Large intestine (tissue), 3 donors: ENCODE measurements at regions not wholly inside any gene's neighbourhood (a gene's known extent, or its start where the extent isn't known, plus 50 kb on each side); places are given as distances from the start of the nearest gene placed in this dataset.
"Not testable (repeated sequence)": the region's sequence is repeated elsewhere in the genome, so short reads cannot be mapped to it uniquely, and the experiment has no call there.

ENCODE experiments used
- DNase-seq, 2 donors: peaks; one replicate each; pipeline versions ENCODE4 v3.0.0 to v3.0.0-alpha.2; 2013
- H3K27ac ChIP-seq: one replicate; pipeline ENCODE4 v1.5.1; 2013; ENCODE audit warnings: low read length
- H3K27me3 ChIP-seq: 2 replicates; pipeline ENCODE4 v1.6.1; 2013; ENCODE audit warnings: low read length; ENCODE audit not compliant: control insufficient read depth, insufficient read depth
- H3K36me3 ChIP-seq: 2 replicates; pipeline ENCODE4 v1.6.1; 2013; ENCODE audit warnings: low read length; ENCODE audit not compliant: control insufficient read depth, insufficient read depth
- H3K4me1 ChIP-seq: one replicate; pipeline ENCODE4 v1.6.1; 2013; ENCODE audit warnings: low read length; ENCODE audit not compliant: control insufficient read depth, insufficient read depth
- H3K4me3 ChIP-seq: one replicate; pipeline ENCODE4 v1.5.1; 2013; ENCODE audit warnings: low read length
- H3K9me3 ChIP-seq: one replicate; pipeline ENCODE4 v1.6.1; 2013; ENCODE audit warnings: mild to moderate bottlenecking, low read depth, low read length, moderate library complexity; ENCODE audit not compliant: control insufficient read depth
- WGBS: methylation state at CpG from one replicate; pipeline ENCODE4 v1.1.5; 2013; ENCODE audit warnings: low lambda C conversion rate; ENCODE audit not compliant: insufficient coverage; 5-methylcytosine and 5-hydroxymethylcytosine counted together

GRCh38 chr16:8137606-8138005 lies 452.7 kb downstream of the TMEM114 start:
- 82% methylated on average over 4 of the region's 8 CpGs for WGBS
- H3K27ac ChIP-seq, result no peak overlapping the region
- H3K4me3 ChIP-seq, result no peak overlapping the region
- no peaks in the 10 kb centered on the region for H3K4me1 ChIP-seq
- DNase-seq, result no peak
- no peaks in the 10 kb centered on the region for H3K9me3 ChIP-seq
- H3K36me3 ChIP-seq, result no peaks in the 10 kb centered on the region
- no peaks in the 10 kb centered on the region for H3K27me3 ChIP-seq

DNA sequence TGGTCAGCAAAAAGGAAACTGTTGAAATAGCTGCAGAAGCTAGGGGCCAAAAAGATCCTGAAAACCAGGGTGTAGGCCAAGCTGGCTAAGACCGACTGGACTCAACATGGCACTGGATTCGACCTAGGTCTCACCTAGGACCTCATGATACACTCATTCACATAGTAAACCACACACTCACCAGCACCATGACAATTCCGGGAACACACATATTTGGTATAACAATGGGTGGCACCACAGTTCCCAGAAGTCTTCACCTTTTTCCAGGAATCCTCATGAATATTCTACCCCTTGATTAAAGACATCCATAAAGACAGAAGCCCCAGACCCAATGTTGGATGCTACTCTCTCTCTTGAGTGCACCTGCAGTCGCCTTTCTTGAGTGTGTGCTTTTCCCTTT lies 460.1 kb downstream of the TMEM114 start:
- no CpG with 5 or more reads among the region's 4 CpGs for WGBS
- no peak overlapping the region for H3K27ac ChIP-seq
- H3K4me3 ChIP-seq, result no peak overlapping the region
- H3K27me3 ChIP-seq, result no peaks in the 10 kb centered on the region
- no peaks in the 10 kb centered on the region for H3K9me3 ChIP-seq
- H3K4me1 ChIP-seq, result no peaks in the 10 kb centered on the region
- no peaks in the 10 kb centered on the region for H3K36me3 ChIP-seq
- no peak for DNase-seq

DNA sequence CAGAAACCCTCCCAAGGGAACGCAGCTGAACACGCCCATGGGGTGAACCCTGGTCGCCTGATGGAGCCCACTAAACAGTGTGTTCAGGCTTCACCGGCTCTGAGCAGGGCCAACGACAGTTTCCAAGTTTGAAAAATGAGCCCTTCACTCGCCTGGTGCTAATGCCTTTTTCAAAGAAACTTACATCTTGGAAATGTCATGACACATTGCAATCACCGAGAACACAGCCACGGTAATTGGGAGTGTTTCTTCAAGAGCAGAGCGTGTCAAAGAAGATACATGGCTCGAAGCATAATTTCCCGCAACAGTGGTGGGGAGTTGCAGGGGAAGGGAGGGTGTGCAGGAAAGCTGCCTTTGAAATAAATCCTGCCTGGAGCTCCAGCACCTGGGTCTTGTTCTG lies 463.2 kb downstream of the TMEM114 start:
- H3K4me1 ChIP-seq, result no peaks in the 10 kb centered on the region
- no peaks in the 10 kb centered on the region for H3K9me3 ChIP-seq
- no peak overlapping the region for H3K4me3 ChIP-seq
- no peaks in the 10 kb centered on the region for H3K27me3 ChIP-seq
- H3K36me3 ChIP-seq, result no peaks in the 10 kb centered on the region
- no peak for DNase-seq
- H3K27ac ChIP-seq, result no peak overlapping the region
- no CpG with 5 or more reads among the region's 11 CpGs for WGBS

GRCh38 chr16:8126313-8126712 lies 464.0 kb downstream of the TMEM114 start:
- 100% methylated on average over 1 of the region's 3 CpGs for WGBS
- H3K27me3 ChIP-seq, result no peaks in the 10 kb centered on the region
- no peaks in the 10 kb centered on the region for H3K36me3 ChIP-seq
- H3K9me3 ChIP-seq, result no peaks in the 10 kb centered on the region
- H3K27ac ChIP-seq, result no peak overlapping the region
- H3K4me3 ChIP-seq, result no peak overlapping the region
- H3K4me1 ChIP-seq, result no peaks in the 10 kb centered on the region
- no peak for DNase-seq

DNA sequence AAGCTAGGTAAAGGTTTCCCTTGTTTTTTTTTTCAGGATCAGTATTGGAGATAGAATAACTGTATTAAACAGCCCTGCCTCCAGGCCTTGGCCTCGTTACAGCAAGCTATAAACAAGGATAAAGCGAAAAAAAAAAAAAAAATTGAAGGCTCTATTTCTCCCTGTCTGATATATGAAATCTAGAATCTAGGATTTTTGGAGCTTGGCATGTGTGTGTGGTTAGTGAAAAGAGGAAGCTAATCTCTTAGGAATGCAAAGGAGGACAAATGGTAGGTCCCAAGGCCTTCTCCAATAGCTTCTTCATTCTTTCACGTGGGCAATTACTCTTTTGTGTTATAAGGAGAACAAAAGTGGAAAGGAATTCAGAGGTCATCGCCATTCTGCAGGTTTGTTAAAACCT lies 470.3 kb downstream of the TMEM114 start:
- Histone ChIP-seq H3K4me3 (no peak overlapping the region), H3K36me3 (no peaks in the 10 kb centered on the region), H3K9me3 (no peaks in the 10 kb centered on the region), H3K27me3 (no peaks in the 10 kb centered on the region), H3K4me1 (no peaks in the 10 kb centered on the region), H3K27ac (no peak overlapping the region)
- no CpG with 5 or more reads among the region's 4 CpGs for WGBS
- no peak for DNase-seq

DNA sequence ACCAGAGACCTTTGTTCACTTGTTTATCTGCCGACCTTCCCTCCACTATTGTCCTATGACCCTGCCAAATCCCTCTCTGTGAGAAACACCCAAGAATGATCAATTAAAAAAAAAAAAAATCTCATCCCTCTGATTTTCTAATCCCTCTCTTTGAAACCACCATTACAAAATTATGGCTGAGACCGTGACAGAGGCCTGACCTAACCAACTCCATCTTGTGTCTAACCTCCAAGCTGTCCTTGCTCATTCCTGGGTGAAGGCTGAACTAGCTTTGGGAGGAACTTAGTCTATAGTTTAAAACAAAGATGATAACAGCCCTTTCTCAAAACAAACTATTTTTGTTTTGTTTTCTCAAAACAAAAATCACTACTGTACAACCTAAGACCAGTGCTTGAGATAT lies 474.5 kb downstream of the TMEM114 start:
- no peaks in the 10 kb centered on the region for H3K4me1 ChIP-seq
- peaks cover 3% of the 10 kb centered on the region for H3K9me3 ChIP-seq
- no CpG with 5 or more reads among the region's 2 CpGs for WGBS
- no peaks in the 10 kb centered on the region for H3K36me3 ChIP-seq
- H3K27me3 ChIP-seq, result no peaks in the 10 kb centered on the region
- no peak overlapping the region for H3K27ac ChIP-seq
- no peak for DNase-seq
- H3K4me3 ChIP-seq, result no peak overlapping the region

- no CpG with 5 or more reads among the region's 32 CpGs for WGBS
- H3K27me3 ChIP-seq, DNase-seq, H3K4me1 ChIP-seq, H3K9me3 ChIP-seq, H3K4me3 ChIP-seq, H3K27ac ChIP-seq, H3K36me3 ChIP-seq: not testable (repeated sequence)
These were observed 475.4 kb downstream of the TMEM114 start for GRCh38 chr16:8114941-8115340.

GRCh38 chr16:8113843-8114242 lies 476.5 kb downstream of the TMEM114 start:
- no CpG with 5 or more reads among the region's 3 CpGs for WGBS
- no peak overlapping the region for H3K4me3 ChIP-seq

GRCh38 chr16:8110572-8111514 lies 479.5 kb downstream of the TMEM114 start:
- no peak overlapping the region for H3K4me3 ChIP-seq
- H3K9me3 ChIP-seq, result peaks cover 3% of the 10 kb centered on the region
- DNase-seq, result no peak
- H3K27ac ChIP-seq, result no peak overlapping the region
- no peaks in the 10 kb centered on the region for H3K27me3 ChIP-seq
- no peaks in the 10 kb centered on the region for H3K4me1 ChIP-seq
- H3K36me3 ChIP-seq, result no peaks in the 10 kb centered on the region
- 75% methylated on average over 2 of the region's 6 CpGs for WGBS

More at GRCh38 chr16:8113843-8114242, 476.5 kb downstream of the TMEM114 start:
- DNase-seq, result no peak
- Histone ChIP-seq H3K27ac (no peak overlapping the region), H3K27me3 (no peaks in the 10 kb centered on the region), H3K9me3 (peaks cover 3% of the 10 kb centered on the region), H3K4me1 (no peaks in the 10 kb centered on the region), H3K36me3 (no peaks in the 10 kb centered on the region)

DNA sequence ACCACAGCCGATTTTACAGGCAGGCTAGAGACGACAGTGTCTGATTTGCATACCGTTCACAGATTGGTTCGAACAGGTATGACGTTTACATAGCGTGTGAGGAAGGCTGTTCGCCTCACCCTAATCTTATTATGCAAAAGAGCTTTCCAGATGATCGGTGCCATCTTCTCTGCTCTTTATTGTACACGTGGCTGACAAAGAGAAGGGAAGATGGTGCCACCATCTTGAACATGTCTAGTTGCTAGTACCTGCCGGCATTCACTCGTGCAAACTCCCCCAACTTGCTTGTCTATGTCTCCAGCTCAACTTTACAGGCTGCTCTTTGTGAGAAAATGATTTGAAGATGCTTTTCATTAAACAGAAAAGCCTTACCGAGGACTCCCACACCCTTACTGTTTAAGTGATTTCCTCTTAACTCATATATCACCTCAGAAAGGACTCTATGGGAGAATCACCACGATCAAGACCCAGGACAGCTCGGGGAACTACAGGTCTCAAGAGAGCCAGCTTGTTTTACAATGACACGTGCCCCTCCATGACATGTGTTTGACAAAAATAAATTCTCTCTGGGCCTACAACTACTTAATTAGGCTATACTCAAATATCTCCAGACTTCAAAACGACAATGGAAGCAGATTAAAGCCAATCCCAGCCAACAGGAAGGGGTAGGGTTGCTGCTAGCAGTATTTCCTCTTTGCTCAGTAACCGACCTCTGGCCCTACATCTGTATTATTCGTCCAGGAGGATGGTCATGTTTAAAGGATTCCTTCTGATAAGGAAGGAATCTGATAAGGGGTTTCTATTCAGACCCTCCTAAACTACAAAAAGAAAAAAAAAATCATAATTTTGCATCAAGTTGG lies 480.6 kb downstream of the TMEM114 start:
- no peak for DNase-seq
- no peak overlapping the region for H3K27ac ChIP-seq
- no peak overlapping the region for H3K4me3 ChIP-seq
- no peaks in the 10 kb centered on the region for H3K27me3 ChIP-seq
- H3K36me3 ChIP-seq, result no peaks in the 10 kb centered on the region
- H3K4me1 ChIP-seq, result no peaks in the 10 kb centered on the region
- peaks cover 3% of the 10 kb centered on the region for H3K9me3 ChIP-seq
- 70% methylated on average over 2 of the region's 18 CpGs for WGBS
